Epithelial cell of proximal tubule (primary cell): ENCODE measurements at regions not wholly inside any gene's neighbourhood (a gene's known extent, or its start where the extent isn't known, plus 50 kb on each side); places are given as distances from the start of the nearest gene placed in this dataset.

Experiments
- DNase-seq: peaks from one replicate; pipeline ENCODE4 v3.0.0-alpha.2; 2011; ENCODE audit warnings: low read depth
- H3K4me3 ChIP-seq: 2 replicates; pipeline ENCODE4 v1.5.1; 2011; ENCODE audit warnings: low read depth, mild to moderate bottlenecking, low read length
- CTCF ChIP-seq: conservative IDR thresholded peaks from 2 replicates; pipeline ENCODE4 v1.5.1; 2012; ENCODE audit warnings: low read depth, mild to moderate bottlenecking, low read length

DNA sequence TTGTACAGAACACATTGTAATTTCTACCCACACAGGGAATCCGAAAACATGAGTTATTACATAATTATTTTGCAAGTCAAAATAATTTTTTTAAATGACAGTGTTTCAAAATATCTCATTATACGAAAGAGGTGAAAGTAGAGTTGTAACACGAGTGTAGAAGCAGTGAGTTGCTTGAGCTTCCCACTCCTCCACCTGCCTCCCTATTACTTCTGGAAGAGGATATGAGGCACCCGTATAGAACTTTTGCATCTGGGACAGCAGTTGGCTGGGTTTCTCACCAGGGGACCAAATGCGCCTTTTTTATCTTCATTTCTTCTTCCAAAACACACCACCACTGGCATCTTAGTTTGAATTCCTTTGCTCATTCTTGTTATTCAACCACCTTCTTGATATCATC is 779.0 kb upstream of the COX7C start:
- no peak overlapping the region for H3K4me3 ChIP-seq
- no peak for TF ChIP-seq CTCF
- no peak for DNase-seq

- TF ChIP-seq CTCF, result no peak
- DNase-seq, result no peak
- no peak overlapping the region for H3K4me3 ChIP-seq
These were observed 776.1 kb upstream of the COX7C start for GRCh38 chr5:85841653-85842052.

GRCh38 chr5:85843535-85843934 is 774.2 kb upstream of the COX7C start:
- no peak for DNase-seq
- H3K4me3 ChIP-seq, result no peak overlapping the region
- no peak for TF ChIP-seq CTCF

GRCh38 chr5:85849411-85849810 is 768.3 kb upstream of the COX7C start:
- no peak overlapping the region for H3K4me3 ChIP-seq
- no peak for TF ChIP-seq CTCF
- no peak for DNase-seq

GRCh38 chr5:85865296-85865695 is 752.4 kb upstream of the COX7C start:
- TF ChIP-seq CTCF, result no peak
- no peak for DNase-seq

GRCh38 chr5:85868070-85868469 is 749.7 kb upstream of the COX7C start:
- DNase-seq, result no peak
- TF ChIP-seq CTCF, result no peak
- H3K4me3 ChIP-seq, result no peak overlapping the region

More at GRCh38 chr5:85865296-85865695, 752.4 kb upstream of the COX7C start:
- H3K4me3 ChIP-seq, result no peak overlapping the region

GRCh38 chr5:85893996-85894395 is 723.7 kb upstream of the COX7C start:
- TF ChIP-seq CTCF, result no peak

More at GRCh38 chr5:85893996-85894395, 723.7 kb upstream of the COX7C start:
- H3K4me3 ChIP-seq, result no peak overlapping the region
- DNase-seq, result no peak
